ENCODE measurements at regions not wholly inside any gene's neighbourhood (a gene's known extent, or its start where the extent isn't known, plus 50 kb on each side); places are given as distances from the start of the nearest gene placed in this dataset.

DNA sequence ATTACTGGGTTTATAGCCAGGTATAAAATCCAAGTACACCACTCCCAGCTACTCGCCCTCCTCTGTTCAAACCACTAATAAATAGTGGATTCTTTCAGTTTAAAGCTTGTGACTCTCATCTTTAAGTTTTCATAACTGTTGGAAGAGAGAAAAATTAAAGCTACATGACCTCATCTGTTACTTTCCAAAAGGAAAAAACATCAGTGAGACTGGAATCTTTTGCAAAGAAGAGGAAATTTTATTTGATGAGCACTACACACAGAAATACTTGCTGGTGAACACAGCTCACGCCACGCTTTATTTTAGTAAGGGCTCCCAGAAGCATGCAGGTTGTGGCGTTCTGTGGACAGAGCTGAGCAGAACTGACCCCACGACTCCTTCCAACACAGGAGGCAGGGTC, 527.0 kb upstream of the MGMT start:
- Histone ChIP-seq H3K4me3 (ENCODE audit: low read length in 2 of 2) (no peak overlapping the region), H3K27ac (ENCODE audit: low read depth in 1 of 2, low read length in 1 of 2) (no peak overlapping the region), H3K27me3 (ENCODE audit: control insufficient read depth in 2 of 2, insufficient read depth in 1 of 2, low read length in 1 of 2) (no peaks in the 10 kb centered on the region), H3K9me3 (ENCODE audit: control insufficient read depth in 2 of 2, insufficient read depth in 1 of 2, low read length in 1 of 2) (no peaks in the 10 kb centered on the region), H3K36me3 (ENCODE audit: control insufficient read depth in 2 of 2, insufficient read depth in 2 of 2, low read length in 1 of 2) (no peaks in the 10 kb centered on the region), H3K4me1 (ENCODE audit: control insufficient read depth in 2 of 2, insufficient read depth in 2 of 2, low read length in 2 of 2) (no peaks in the 10 kb centered on the region)
- DNase-seq (ENCODE audit: low read depth in 6 of 9, low spot score in 9 of 9): no peak
- WGBS: 95% methylated on average over 5 of the region's 5 CpGs

DNA sequence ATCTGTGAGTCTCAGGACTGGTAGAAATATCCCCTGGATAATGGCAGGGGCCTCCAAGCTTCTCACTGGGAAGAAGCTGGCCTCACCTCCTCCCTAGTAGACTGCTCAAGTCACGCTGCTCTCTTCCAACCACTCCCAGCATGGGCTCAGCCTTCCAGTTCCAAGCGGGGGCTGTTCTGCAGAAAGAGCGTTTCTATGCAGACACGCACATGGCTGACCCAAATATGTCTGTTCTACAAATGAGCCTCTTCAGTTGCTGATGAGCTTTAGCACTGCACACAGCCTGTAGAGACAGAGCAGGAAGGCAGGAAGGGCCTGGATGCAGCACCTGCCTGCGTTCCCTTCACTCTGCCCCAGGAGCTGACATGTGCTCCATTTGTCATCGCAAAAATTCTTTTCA, 523.9 kb upstream of the MGMT start:
- H3K4me3 ChIP-seq (ENCODE audit: low read length in 2 of 2): no peak overlapping the region
- no peak for DNase-seq (ENCODE audit: low read depth in 6 of 9, low spot score in 9 of 9)
- no peaks in the 10 kb centered on the region for H3K36me3 ChIP-seq (ENCODE audit: control insufficient read depth in 2 of 2, insufficient read depth in 2 of 2, low read length in 1 of 2)
- WGBS: 95% methylated on average over 6 of the region's 6 CpGs
- no peaks in the 10 kb centered on the region for H3K27me3 ChIP-seq (ENCODE audit: control insufficient read depth in 2 of 2, insufficient read depth in 1 of 2, low read length in 1 of 2)
- no peaks in the 10 kb centered on the region for H3K9me3 ChIP-seq (ENCODE audit: control insufficient read depth in 2 of 2, insufficient read depth in 1 of 2, low read length in 1 of 2)
- no peak overlapping the region for H3K27ac ChIP-seq (ENCODE audit: low read depth in 1 of 2, low read length in 1 of 2)
- no peaks in the 10 kb centered on the region for H3K4me1 ChIP-seq (ENCODE audit: control insufficient read depth in 2 of 2, insufficient read depth in 2 of 2, low read length in 2 of 2)

DNA sequence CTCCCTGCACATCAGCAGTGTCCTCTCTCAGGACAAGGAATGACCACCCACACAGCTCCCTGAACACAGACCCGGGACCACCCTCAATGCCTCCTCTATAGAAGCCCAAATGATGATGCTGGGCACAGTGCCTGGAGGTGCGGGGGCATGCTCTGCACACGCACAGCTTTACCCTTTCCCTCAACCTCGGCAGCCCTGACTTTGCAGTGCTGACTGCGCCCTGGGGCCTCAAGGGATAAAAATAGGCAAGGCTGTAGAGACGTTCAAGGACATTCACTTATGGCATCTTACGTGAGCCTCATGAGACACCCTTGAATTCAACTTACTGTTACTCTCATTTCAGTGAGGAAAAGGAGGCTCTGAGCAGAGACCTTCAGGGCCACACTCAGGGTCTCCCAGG, 521.6 kb upstream of the MGMT start:
- H3K4me3 ChIP-seq (ENCODE audit: low read length in 2 of 2): no peak overlapping the region

GRCh38 chr10:128950159-128950915, 516.7 kb upstream of the MGMT start:
- H3K27me3 ChIP-seq (ENCODE audit: control insufficient read depth in 2 of 2, insufficient read depth in 1 of 2, low read length in 1 of 2): no peaks in the 10 kb centered on the region
- WGBS: 94% methylated on average over 18 of the region's 18 CpGs
- DNase-seq (ENCODE audit: low read depth in 6 of 9, low spot score in 9 of 9): no peak

More for the DNA sequence above, 521.6 kb upstream of the MGMT start:
- Histone ChIP-seq H3K4me1 (ENCODE audit: control insufficient read depth in 2 of 2, insufficient read depth in 2 of 2, low read length in 2 of 2) (no peaks in the 10 kb centered on the region), H3K27ac (ENCODE audit: low read depth in 1 of 2, low read length in 1 of 2) (no peak overlapping the region), H3K9me3 (ENCODE audit: control insufficient read depth in 2 of 2, insufficient read depth in 1 of 2, low read length in 1 of 2) (no peaks in the 10 kb centered on the region), H3K36me3 (ENCODE audit: control insufficient read depth in 2 of 2, insufficient read depth in 2 of 2, low read length in 1 of 2) (no peaks in the 10 kb centered on the region), H3K27me3 (ENCODE audit: control insufficient read depth in 2 of 2, insufficient read depth in 1 of 2, low read length in 1 of 2) (no peaks in the 10 kb centered on the region)
- 91% methylated on average over 7 of the region's 7 CpGs for WGBS
- DNase-seq (ENCODE audit: low read depth in 6 of 9, low spot score in 9 of 9): no peak

GRCh38 chr10:128950916-128951275, 516.1 kb upstream of the MGMT start:
- no peak for DNase-seq (ENCODE audit: low read depth in 6 of 9, low spot score in 9 of 9)

More at GRCh38 chr10:128950159-128950915, 516.7 kb upstream of the MGMT start:
- no peaks in the 10 kb centered on the region for H3K36me3 ChIP-seq (ENCODE audit: control insufficient read depth in 2 of 2, insufficient read depth in 2 of 2, low read length in 1 of 2)
- H3K4me1 ChIP-seq (ENCODE audit: control insufficient read depth in 2 of 2, insufficient read depth in 2 of 2, low read length in 2 of 2): no peaks in the 10 kb centered on the region
- no peak overlapping the region for H3K27ac ChIP-seq (ENCODE audit: low read depth in 1 of 2, low read length in 1 of 2)
- no peak overlapping the region for H3K4me3 ChIP-seq (ENCODE audit: low read length in 2 of 2)
- H3K9me3 ChIP-seq (ENCODE audit: control insufficient read depth in 2 of 2, insufficient read depth in 1 of 2, low read length in 1 of 2): no peaks in the 10 kb centered on the region

DNA sequence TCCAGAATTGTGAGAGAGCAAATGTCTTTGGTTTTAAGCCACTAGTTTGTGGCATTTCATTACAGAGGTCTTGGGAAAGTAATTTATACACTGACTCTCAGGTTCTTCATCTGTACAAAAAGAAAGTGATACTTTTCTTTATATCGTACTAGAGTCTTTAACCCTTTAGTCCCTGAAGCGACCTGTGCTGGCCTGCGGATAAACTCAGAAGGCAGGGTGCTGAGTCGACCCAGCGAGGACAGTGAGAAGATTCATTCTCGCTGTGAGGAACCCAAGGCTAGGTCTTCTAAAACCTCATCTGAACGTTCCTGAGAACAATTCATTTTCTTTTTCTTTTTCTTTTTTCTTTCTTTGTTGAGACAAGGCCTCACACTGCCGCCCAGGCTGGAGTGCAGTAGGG, 514.2 kb upstream of the MGMT start:
- no peak for DNase-seq (ENCODE audit: low read depth in 6 of 9, low spot score in 9 of 9)
- no peaks in the 10 kb centered on the region for H3K36me3 ChIP-seq (ENCODE audit: control insufficient read depth in 2 of 2, insufficient read depth in 2 of 2, low read length in 1 of 2)
- no peak overlapping the region for H3K27ac ChIP-seq (ENCODE audit: low read depth in 1 of 2, low read length in 1 of 2)
- no peaks in the 10 kb centered on the region for H3K4me1 ChIP-seq (ENCODE audit: control insufficient read depth in 2 of 2, insufficient read depth in 2 of 2, low read length in 2 of 2)
- no peak overlapping the region for H3K4me3 ChIP-seq (ENCODE audit: low read length in 2 of 2)
- H3K27me3 ChIP-seq (ENCODE audit: control insufficient read depth in 2 of 2, insufficient read depth in 1 of 2, low read length in 1 of 2): no peaks in the 10 kb centered on the region
- WGBS: 93% methylated on average over 8 of the region's 8 CpGs
- no peaks in the 10 kb centered on the region for H3K9me3 ChIP-seq (ENCODE audit: control insufficient read depth in 2 of 2, insufficient read depth in 1 of 2, low read length in 1 of 2)

More at GRCh38 chr10:128950916-128951275, 516.1 kb upstream of the MGMT start:
- Histone ChIP-seq H3K9me3 (ENCODE audit: control insufficient read depth in 2 of 2, insufficient read depth in 1 of 2, low read length in 1 of 2) (no peaks in the 10 kb centered on the region), H3K4me3 (ENCODE audit: low read length in 2 of 2) (no peak overlapping the region), H3K27ac (ENCODE audit: low read depth in 1 of 2, low read length in 1 of 2) (no peak overlapping the region), H3K36me3 (ENCODE audit: control insufficient read depth in 2 of 2, insufficient read depth in 2 of 2, low read length in 1 of 2) (no peaks in the 10 kb centered on the region), H3K27me3 (ENCODE audit: control insufficient read depth in 2 of 2, insufficient read depth in 1 of 2, low read length in 1 of 2) (no peaks in the 10 kb centered on the region), H3K4me1 (ENCODE audit: control insufficient read depth in 2 of 2, insufficient read depth in 2 of 2, low read length in 2 of 2) (no peaks in the 10 kb centered on the region)
- WGBS: 90% methylated on average over 4 of the region's 4 CpGs

GRCh38 chr10:128956149-128956548, 510.9 kb upstream of the MGMT start:
- Histone ChIP-seq H3K4me3 (ENCODE audit: low read length in 2 of 2) (no peak overlapping the region), H3K9me3 (ENCODE audit: control insufficient read depth in 2 of 2, insufficient read depth in 1 of 2, low read length in 1 of 2) (no peaks in the 10 kb centered on the region), H3K27ac (ENCODE audit: low read depth in 1 of 2, low read length in 1 of 2) (no peak overlapping the region), H3K4me1 (ENCODE audit: control insufficient read depth in 2 of 2, insufficient read depth in 2 of 2, low read length in 2 of 2) (no peaks in the 10 kb centered on the region), H3K27me3 (ENCODE audit: control insufficient read depth in 2 of 2, insufficient read depth in 1 of 2, low read length in 1 of 2) (no peaks in the 10 kb centered on the region), H3K36me3 (ENCODE audit: control insufficient read depth in 2 of 2, insufficient read depth in 2 of 2, low read length in 1 of 2) (no peaks in the 10 kb centered on the region)
- 95% methylated on average over 1 of the region's 1 CpG for WGBS
- DNase-seq (ENCODE audit: low read depth in 6 of 9, low spot score in 9 of 9): no peak

- 50% methylated on average over 4 of the region's 4 CpGs for WGBS
- no peak overlapping the region for H3K4me3 ChIP-seq (ENCODE audit: low read length in 2 of 2)
Measured at GRCh38 chr10:128957221-128957620, 509.8 kb upstream of the MGMT start.

DNA sequence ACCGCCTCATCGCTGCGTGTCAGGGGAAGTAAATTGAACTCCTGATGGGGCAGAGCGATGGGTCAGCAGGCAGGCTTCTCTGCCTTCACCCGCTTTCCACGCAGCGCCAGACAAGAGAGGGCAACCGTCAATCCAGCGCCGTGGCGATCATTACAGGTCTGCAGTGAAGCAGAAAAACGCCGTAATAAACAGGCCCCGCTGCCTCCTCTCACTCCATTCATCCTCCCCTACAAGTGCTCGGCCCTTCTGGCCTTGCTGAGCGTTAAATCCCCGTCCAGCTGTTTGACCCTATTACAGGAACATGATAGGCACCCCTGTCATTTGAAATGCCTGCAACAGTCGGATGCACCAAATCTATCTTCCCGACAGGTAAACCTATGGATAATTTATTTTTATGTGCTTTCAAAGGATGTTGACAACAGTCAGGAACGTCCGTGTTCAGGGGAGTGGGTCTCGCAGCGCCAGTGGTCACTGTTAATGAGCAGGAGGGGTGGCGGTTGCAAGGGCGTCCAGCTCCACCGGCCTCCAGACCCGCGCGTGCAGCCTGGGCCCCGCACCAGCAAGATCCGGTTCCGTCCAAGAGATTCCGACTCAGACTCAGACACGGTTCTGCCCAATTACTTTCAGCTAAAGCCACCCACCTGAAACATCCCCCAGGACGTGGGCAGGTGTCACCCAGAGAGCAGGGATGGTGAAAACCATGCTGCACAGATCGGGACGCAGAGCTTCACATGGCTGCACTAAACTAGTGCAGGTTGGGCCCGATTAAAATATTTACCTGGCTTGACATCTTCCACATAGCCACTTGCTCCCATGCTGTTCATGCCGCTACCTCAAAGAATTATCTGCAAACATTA, 508.0 kb upstream of the MGMT start:
- H3K9me3 ChIP-seq (ENCODE audit: control insufficient read depth in 2 of 2, insufficient read depth in 1 of 2, low read length in 1 of 2): no peaks in the 10 kb centered on the region
- no peaks in the 10 kb centered on the region for H3K27me3 ChIP-seq (ENCODE audit: control insufficient read depth in 2 of 2, insufficient read depth in 1 of 2, low read length in 1 of 2)
- no peak for DNase-seq (ENCODE audit: low read depth in 6 of 9, low spot score in 9 of 9)
- 93% methylated on average over 39 of the region's 39 CpGs for WGBS
- no peaks in the 10 kb centered on the region for H3K36me3 ChIP-seq (ENCODE audit: control insufficient read depth in 2 of 2, insufficient read depth in 2 of 2, low read length in 1 of 2)
- H3K4me3 ChIP-seq (ENCODE audit: low read length in 2 of 2): no peak overlapping the region
- H3K27ac ChIP-seq (ENCODE audit: low read depth in 1 of 2, low read length in 1 of 2): no peak overlapping the region
- H3K4me1 ChIP-seq (ENCODE audit: control insufficient read depth in 2 of 2, insufficient read depth in 2 of 2, low read length in 2 of 2): no peaks in the 10 kb centered on the region

More at GRCh38 chr10:128957221-128957620, 509.8 kb upstream of the MGMT start:
- no peak for DNase-seq (ENCODE audit: low read depth in 6 of 9, low spot score in 9 of 9)
- no peaks in the 10 kb centered on the region for H3K4me1 ChIP-seq (ENCODE audit: control insufficient read depth in 2 of 2, insufficient read depth in 2 of 2, low read length in 2 of 2)
- no peaks in the 10 kb centered on the region for H3K27me3 ChIP-seq (ENCODE audit: control insufficient read depth in 2 of 2, insufficient read depth in 1 of 2, low read length in 1 of 2)
- H3K27ac ChIP-seq (ENCODE audit: low read depth in 1 of 2, low read length in 1 of 2): no peak overlapping the region
- no peaks in the 10 kb centered on the region for H3K9me3 ChIP-seq (ENCODE audit: control insufficient read depth in 2 of 2, insufficient read depth in 1 of 2, low read length in 1 of 2)
- no peaks in the 10 kb centered on the region for H3K36me3 ChIP-seq (ENCODE audit: control insufficient read depth in 2 of 2, insufficient read depth in 2 of 2, low read length in 1 of 2)

All from thymus (tissue), 11 donors.